ENCODE measurements at regions not wholly inside any gene's neighbourhood (a gene's known extent, or its start where the extent isn't known, plus 50 kb on each side); places are given as distances from the start of the nearest gene placed in this dataset.

DNA sequence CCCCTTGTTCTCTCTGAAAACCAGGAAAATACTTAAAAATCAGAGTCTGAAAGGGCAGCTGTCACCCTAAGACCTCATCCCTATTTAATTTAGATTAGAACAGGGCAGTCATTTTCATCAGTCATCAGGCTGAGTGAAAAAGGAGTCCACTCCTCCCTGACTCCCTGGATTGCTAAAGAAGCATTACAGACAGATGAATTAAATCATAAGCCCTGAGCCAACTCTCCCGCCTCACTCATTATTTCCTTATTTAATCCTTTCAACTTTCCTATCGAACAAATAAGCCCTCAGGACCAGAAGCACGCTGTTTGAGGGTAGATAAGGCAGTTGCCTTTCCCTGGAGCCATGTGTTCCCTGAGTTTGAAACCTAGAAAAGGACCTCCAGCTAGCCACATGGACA lies 201.9 kb upstream of the ANKRD55 start:
- no peak for DNase-seq (ENCODE audit: low read depth in 1 of 2, low spot score in 1 of 2)

DNA sequence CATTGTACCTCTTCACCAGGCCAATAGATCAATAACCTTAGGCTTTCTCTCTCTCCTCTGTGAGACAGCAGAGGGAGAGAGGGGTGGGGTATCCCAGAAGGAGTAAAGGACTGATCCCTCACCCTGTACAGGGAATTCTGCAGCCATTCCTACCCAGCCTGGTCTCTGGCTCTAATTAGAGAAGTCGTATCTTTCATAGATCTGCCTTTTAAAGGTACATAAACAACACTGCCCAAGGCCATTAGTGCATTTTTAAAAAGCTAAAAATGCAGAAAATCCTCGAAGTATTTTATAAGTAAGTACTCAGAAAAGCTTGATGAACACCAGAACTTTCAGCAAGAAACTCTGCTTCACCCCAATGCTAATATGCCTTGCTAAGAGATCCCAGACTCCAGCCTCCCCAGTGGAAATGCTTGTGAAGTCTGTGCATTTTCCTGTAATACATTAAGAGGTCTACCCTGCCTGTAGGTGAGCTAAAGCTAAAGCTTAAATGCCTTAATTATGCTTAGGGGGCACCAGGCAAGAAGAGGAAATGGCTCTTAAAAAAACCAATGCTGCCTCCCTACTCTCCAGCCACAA lies 200.0 kb upstream of the ANKRD55 start:
- no peak for DNase-seq (ENCODE audit: low read depth in 1 of 2, low spot score in 1 of 2)

DNA sequence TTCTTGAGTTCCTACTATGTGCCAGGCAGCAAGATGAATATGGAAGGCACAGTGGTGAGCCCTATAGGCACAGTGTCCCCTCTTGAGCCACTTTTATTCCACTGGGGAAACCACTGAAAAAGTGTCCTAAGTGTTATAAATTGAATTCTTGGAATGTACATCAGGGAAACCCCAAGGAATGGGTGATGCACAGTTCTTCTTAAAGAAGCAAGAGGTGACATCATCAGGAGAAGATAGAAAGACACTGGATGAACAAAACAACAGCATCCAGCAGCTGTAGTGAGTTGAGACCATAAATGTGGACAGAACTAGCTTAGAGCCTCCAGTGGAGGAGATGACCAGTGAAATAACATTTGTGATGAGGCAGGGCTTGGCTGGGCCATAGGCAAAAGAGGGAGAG lies 199.2 kb upstream of the ANKRD55 start:
- DNase-seq (ENCODE audit: low read depth in 1 of 2, low spot score in 1 of 2), result no peak

DNA sequence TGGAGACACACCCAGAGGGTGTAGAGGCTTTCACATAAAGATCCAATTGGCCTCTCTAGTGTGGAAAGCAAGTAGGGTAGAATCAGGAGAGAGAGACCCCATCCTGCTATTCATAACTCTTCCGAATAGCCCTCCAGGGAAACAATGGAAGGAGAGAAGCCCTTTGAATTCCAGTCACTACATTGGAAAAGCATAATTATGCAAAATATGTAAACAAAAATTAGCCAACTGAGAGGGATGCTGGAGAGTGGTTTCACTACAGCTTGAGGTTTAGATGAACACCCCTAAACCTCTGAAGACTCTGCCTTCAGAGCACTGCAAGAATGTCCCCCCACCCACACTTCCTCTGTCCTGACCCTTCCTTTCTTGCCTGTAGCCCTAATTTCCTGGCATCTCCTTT lies 197.3 kb upstream of the ANKRD55 start:
- DNase-seq (ENCODE audit: low read depth in 1 of 2, low spot score in 1 of 2), result no peak

DNA sequence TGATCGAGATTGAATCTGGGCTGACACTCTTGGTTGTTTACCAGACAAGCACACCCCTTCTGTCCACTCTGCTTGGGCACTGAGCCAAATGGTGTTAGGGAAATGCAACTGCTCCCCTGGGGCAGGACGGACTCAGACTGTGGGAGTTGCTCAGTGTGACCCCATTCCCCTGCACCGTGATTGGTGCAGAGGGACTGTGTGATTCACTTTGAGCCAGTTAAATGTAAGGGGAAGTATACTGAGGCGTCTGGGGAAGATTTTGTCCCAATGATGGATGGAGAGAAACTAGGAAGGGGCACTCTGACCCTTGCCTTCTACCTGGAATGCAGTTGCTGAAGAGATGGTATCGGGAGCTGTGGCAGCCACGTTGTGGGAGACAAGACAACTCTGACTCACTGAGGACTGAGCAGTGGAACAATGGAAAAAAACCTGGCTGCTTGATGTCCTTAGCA lies 196.0 kb upstream of the ANKRD55 start:
- DNase-seq (ENCODE audit: low read depth in 1 of 2, low spot score in 1 of 2), result no peak

DNA sequence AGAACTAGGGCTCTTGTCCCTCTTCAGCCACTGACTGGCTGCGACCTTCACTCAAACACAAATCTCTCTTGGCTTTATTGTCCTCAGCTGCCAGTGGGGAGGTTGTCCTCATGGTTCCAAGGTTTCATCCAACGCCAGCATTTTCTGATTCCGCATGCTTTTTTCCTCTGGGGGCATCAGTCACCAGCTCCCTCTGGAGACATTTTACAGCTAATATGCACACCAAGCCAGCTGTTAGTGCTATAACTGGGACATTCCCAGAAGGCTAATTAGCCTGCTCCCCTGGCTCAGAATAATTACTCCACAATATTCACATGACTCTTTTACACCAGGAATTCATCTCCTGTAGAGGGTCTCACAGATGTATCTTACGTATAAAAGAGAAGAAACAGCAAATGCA lies 193.6 kb upstream of the ANKRD55 start:
- DNase-seq (ENCODE audit: low read depth in 1 of 2, low spot score in 1 of 2), result no peak

DNA sequence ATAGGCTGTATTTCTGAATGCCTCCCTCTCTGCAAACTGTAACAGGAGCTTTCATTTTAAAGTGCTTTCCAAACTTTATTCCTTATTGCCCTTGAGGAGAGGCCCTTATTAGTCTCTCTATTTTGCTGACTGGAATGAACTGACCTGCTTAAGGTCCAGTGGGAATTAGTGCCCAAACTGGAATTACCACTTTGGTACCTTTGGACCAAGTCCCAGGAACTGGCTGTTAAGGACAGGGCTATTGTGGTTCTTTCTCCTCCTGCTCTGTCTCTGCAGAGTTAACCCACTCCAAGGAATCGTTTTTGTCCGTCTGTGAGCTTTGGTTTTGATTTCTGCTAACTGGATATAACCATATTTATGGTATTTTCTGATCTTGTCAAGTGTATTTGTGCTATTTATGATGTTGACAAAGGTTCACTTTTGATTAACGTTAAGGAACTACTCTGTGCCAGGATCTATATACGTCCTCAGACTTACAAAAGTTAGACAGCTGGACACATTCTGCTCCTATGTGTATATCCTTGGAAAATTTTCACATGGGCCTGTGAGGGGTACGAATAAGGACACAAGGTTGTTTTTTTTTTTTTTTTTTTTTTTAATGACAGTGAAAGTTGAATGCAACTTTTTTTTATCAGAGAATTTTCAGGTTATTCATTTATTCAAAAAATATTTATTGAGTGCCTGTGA lies 189.1 kb upstream of the ANKRD55 start:
- no peak for DNase-seq (ENCODE audit: low read depth in 1 of 2, low spot score in 1 of 2)

DNA sequence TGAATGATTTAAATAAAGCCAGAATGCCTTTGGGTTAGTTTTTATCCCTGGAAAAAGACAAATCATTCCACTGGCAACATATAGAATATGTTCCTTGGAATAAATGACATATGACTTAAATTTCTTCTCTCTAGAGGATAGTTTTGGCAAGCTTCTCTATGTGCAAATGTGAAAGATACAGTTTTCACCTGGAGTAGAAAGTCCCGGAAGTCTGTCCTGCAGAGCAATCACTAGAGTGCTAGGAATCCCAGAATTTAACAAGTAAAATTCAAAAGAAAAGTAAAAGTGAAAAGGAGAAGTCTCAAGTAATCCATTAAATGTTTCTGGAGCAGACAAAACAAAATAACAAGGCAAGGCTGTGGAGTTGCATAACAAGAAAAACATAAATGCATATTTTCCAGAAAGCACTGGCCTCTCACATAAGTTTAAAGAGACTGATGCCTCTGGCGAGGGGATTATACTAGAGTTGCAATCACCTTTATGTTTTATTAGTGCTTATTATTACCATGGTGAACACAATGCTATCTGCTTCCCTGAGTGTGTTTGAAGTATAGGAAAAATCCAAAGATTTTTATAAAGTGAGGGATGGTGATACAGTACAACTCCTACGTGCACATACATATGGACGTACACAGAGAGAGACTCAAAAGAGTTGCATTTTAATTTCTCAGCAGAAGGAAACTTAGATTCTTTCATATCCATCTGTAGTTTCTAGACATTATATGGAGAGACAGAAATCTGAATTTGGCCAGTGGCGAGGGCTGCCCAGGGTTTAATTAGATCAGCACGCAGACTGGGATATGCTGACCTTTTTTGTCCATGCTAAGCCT lies 188.3 kb upstream of the ANKRD55 start:
- DNase-seq (ENCODE audit: low read depth in 1 of 2, low spot score in 1 of 2), result no peak

DNA sequence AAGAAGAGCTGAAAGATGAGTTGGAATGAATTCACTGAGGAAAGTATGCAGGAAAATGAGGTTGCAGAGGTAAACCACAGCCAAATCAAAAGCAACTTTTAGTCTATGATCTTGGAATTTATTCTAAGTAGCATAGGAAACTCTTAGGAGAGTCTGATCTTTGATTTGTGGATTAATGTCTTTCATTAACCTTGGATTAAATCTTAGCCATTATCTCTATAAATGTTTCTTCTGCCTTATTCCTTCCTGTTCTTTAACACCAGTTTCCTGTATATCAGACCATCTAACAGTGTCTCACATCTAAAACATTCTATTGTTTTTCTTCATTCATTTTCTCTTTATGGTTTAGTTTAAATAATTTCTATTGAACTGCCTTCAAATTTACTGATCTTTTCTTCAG lies 187.2 kb upstream of the ANKRD55 start:
- DNase-seq (ENCODE audit: low read depth in 1 of 2, low spot score in 1 of 2), result no peak

DNA sequence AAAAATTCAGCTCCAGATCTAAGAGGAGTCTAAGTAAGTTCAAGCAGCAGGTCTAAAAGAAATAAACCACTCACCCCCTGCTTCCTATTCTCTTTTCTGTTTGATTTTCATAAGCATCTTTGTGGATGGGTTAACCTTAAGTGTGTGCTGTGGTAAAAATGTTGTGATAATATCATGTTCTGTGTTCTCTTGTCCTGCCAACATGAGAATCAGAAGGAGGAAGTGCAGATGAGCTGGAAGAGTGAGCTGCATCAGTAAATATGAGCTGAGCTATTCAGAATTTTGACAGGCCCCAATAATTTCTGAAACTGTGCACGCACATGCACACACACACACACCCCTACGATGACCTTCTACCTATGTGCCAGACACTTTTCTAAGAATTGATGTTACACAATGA lies 186.5 kb upstream of the ANKRD55 start:
- DNase-seq (ENCODE audit: low read depth in 1 of 2, low spot score in 1 of 2), result no peak

DNA sequence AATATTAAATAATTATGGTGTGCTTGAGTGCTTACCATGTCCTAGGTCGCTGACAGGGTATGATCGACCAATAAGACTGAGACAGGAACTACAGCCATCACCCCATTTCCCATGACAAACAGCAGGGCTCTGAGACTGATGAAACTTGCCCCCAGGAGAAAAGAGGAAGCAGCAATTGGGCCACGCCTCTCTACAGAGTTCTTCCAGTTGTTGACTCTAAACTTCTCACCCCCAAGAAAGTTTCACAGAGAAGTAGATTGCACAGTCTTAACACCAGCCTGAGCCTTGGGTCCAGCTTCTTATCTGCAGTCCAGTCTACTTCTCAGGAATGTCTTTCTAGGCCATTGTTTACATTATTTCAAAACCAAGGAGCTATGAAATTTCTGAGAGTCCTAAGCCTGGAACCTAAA lies 182.2 kb upstream of the ANKRD55 start:
- DNase-seq (ENCODE audit: low read depth in 1 of 2, low spot score in 1 of 2), result no peak

DNA sequence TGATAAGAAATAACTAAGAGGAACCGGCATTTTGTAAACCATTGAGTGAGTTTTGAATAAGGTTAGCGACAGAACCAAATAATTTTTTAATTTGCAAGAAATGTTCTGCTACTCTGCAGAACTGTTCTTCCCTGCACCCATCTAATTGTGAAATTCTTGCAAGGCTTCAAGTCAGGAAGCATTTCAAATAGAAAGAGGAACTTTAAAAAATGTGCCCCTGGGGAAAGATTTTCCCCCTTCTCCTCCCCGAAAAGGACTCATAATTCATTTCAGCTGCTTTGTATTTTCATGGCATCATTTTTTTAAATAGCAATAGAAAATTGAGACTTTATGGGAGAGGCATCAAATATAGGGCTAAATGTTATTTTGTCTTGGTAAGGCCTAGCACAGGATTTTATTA lies 180.9 kb upstream of the ANKRD55 start:
- DNase-seq (ENCODE audit: low read depth in 1 of 2, low spot score in 1 of 2), result no peak

DNA sequence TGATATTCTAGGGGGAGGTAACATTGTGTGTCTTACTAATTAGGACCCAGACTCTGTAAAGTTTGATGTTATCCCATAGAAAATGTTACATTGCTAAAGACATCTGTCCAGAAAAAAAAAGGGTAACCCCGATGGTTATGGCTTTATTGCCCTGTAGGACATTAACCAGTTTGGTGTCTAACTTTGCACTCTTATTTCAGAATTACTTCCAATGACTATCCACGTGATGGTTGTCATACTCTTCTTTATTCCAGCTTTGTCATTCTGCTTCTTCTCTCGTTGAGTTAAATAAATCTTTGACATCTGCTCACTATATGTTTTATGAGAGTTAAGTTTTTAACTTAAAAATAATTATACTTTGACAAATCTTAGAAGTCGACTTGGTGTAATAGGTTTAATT lies 180.4 kb upstream of the ANKRD55 start:
- DNase-seq (ENCODE audit: low read depth in 1 of 2, low spot score in 1 of 2), result no peak

DNA sequence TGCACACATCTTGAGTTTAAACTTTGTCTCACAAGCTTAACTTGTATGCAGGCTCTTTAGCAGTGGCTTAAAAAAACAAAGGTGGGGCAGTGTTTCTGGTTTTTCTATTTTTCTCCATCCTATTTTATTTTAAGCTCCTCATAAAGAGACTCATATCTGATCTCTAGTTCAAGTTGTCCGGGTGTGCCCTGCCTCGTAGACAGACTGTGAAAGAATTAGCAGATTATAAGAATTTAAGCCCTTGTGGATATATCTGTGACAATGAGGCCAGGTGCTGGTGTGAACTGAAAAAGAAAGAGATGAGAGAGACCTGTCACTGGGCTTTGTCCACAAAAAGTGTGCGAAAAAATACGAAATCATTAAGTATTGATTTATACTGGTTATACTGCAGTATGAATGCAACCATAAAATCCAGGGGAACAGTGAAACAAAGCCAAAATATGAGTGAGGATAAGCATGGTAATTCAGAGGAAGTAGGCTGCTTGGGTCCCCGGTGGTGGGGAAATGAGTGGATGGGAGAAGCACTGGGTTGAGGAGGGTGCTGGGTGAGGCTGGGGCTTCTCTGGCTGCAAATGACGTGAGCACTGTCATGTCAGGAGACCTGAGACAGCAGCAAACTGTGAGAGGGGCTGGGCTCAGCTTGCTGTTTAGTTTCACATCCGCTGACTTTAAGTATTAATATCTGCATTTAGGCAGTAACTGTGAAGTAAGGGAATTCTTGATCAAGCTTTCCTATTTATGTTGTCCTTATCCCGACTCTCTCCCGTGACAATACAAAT lies 179.7 kb upstream of the ANKRD55 start:
- no peak for DNase-seq (ENCODE audit: low read depth in 1 of 2, low spot score in 1 of 2)

DNA sequence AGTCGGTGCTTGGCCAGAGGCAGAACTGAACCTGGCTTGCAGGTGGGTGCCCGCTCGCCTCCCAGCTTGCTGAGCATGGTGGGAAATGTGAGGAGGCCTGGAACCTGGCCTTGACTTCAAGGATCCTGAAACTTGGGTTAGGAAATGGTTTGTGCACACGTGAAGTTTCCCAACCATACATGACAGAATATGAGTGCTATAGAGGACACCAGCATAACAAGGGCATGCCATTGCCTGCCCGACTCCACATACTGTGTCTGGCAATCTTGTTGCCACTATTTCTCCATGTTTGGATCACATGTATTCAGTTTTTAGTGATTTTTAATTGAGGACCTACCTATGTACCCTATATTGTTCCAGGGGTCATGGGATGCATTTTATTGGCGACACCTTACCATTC lies 177.6 kb upstream of the ANKRD55 start:
- no peak for DNase-seq (ENCODE audit: low read depth in 1 of 2, low spot score in 1 of 2)

DNA sequence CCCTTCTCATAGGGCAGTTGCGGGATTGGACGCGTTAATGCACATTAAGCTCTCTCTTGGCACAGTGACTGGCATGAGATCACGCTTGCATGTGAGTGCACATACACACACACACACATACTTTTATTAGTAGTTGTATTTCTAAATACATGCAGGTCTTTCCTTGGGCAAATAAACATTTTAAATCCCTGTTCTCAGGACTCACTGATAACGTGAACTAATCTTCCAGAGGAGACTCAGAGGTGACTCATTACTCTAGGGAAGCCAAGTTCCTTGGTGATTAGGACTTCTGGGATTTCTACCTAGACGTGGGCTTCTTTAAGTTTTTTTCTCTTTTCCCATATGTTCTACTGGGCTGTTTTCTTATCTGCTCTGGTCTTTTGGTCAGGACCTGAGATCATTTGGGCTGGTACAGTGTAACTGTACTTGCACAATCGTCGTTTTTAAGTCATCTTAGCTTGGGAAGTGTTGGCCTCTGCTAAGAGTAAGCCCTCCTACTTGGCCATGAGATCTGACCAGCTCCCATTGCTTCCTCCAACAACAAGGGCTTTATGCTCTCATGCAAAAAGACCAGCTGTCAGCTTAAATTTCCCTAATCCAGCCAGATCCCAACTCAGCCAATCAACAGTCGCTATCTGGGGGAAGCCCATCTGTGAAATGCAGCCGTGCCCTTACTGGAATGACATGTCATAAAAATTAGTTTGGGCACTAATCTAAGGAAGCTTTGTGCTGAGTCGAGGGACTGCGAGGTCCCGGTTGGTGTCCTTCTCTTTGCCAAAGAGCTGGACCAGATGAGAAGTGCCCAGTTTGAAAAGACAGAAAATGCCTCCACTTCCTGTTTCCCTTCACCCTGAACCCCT lies 176.4 kb upstream of the ANKRD55 start:
- no peak for DNase-seq (ENCODE audit: low read depth in 1 of 2, low spot score in 1 of 2)

DNA sequence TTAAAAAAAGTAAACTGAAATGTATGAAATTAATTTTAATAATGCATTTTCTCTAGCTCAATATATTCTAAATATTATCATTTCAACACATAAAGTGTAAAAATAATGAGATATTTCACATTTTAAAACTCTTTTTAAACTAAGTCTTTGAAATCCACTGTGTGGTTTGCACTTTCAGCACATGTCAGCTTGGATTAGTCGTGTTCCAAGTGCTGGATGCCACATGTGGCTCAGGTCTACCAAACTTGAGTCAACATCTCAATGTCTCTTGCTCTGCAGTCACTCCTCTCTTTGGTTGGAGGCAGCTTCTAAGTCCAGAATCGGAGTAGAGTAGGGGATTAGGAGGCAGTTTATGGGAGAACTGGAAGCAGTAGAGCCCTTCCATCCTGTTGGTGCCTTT lies 173.7 kb upstream of the ANKRD55 start:
- no peak for DNase-seq (ENCODE audit: low read depth in 1 of 2, low spot score in 1 of 2)

DNA sequence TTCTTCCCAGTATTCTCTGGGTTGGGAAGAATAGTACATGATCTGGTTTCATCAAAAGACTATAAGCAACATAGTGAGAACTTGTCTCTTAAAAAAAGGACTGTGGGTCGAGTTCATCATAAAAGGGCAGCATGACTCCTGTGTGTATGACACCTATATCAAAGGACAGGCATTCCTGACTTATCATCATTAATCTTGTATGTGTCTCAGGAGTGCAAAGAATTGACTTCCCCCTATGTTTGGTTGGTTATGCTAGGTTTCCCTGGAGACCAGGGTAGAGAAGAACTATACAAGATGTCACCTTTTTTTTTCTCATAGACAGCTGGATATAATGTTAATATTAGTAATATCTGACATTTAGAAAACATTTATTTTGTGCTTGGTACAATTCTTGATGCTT lies 173.1 kb upstream of the ANKRD55 start:
- DNase-seq (ENCODE audit: low read depth in 1 of 2, low spot score in 1 of 2), result no peak

DNA sequence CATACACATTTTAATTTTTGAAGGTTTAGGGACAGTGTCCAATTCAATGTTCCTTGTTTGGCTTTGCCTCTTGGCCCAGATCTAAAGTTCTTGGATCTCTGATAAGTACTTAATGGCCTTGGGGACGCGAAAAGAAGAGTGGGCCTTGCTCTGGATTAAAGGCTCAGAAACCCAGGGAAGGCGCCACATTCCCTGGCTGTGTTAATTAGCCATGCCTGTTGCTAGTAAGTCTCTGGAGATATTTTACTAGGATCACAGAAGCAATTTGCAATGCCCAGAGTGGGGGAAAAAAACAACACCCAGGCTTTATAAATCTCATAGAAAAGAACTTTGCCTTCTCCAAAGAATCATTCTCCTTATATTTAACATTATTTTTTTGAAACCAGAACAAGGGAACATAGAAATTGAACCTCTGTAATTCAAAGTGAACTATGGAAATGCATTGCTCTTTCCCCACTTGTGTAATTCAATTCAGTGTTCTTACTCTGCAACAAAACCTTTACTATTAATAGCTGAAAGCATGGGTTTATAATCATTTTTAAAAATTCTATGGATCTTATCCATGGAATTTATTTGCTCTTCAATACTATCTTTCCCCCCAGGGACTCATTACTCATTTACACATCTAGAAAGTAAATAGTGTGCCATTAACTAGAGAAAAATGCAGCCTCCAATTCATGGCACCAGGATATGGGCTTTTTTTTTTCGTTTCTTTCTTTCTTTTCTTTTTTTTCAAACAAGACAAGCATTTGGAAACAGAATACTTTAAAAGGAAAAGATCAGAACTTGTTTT lies 172.2 kb upstream of the ANKRD55 start:
- no peak for DNase-seq (ENCODE audit: low read depth in 1 of 2, low spot score in 1 of 2)

All from stimulated activated CD4-positive, alpha-beta T cell treated with anti-CD3 and anti-CD28 coated beads, Interleukin-15, amount 100 ng/mL, for 1 hour (primary cell).